Naive thymus-derived CD4-positive, alpha-beta T cell (primary cell): ENCODE measurements at regions not wholly inside any gene's neighbourhood (a gene's known extent, or its start where the extent isn't known, plus 50 kb on each side); places are given as distances from the start of the nearest gene placed in this dataset.

Source experiments
- ATAC-seq: fragments of 150-1000 bp; cut with Tn5 transposase; 2 replicates; pipeline ENCODE4 v1.10.0; 2021; ENCODE audit warnings: mild to moderate bottlenecking, moderate library complexity
- CTCF ChIA-PET: fragments of 350-600 bp; sonication (Branson Sonifier 250); formaldehyde crosslinking; loops from one replicate; lab custom pipeline; 2021; ENCODE audit warnings: antibody characterized with exemption; lab: Charles Lee
- POLR2A ChIA-PET: fragments of 350-600 bp; sonication (Branson Sonifier 250); formaldehyde crosslinking; loops from one replicate; lab custom pipeline; 2021; ENCODE audit warnings: antibody characterized with exemption, inconsistent platforms; lab: Charles Lee
- DNase-seq, 9 donors: peaks; one replicate each; pipeline versions ENCODE4 v3.0.0 to v3.0.0-alpha.2; 2020 to 2022; ENCODE audit warnings: mixed read lengths in 1 of 9
- H3K27ac ChIP-seq: one replicate; pipeline ENCODE4 v1.7.0; 2013; ENCODE audit warnings: mild to moderate bottlenecking, low read depth, low read length, moderate library complexity
- H3K27me3 ChIP-seq, 2 donors: one replicate each; pipeline ENCODE4 v1.7.0; 2013; ENCODE audit warnings: low read length in 2 of 2, mild to moderate bottlenecking in 2 of 2, moderate library complexity in 2 of 2; ENCODE audit not compliant: control insufficient read depth in 2 of 2, insufficient read depth in 2 of 2
- H3K36me3 ChIP-seq, 3 experiments: 1 replicate in 2 of 3; 2 replicates in 1 of 3; pipeline ENCODE4 v1.7.0; 2013; ENCODE audit warnings: low read length in 3 of 3, mild to moderate bottlenecking in 3 of 3, moderate library complexity in 1 of 3; ENCODE audit not compliant: insufficient read depth in 3 of 3, control insufficient read depth in 2 of 3
- H3K4me1 ChIP-seq, 2 donors: one replicate each; pipeline ENCODE4 v1.7.0; 2013; ENCODE audit warnings: low read length in 2 of 2, mild to moderate bottlenecking in 2 of 2, moderate library complexity in 1 of 2; ENCODE audit not compliant: control insufficient read depth in 2 of 2, insufficient read depth in 2 of 2
- H3K4me3 ChIP-seq: 2 replicates; pipeline ENCODE4 v1.7.0; 2013; ENCODE audit warnings: mild to moderate bottlenecking, low read length
- H3K9me3 ChIP-seq, 3 experiments: 1 replicate in 2 of 3; 2 replicates in 1 of 3; pipeline ENCODE4 v1.7.0; 2013; ENCODE audit warnings: low read length in 3 of 3; ENCODE audit not compliant: control insufficient read depth in 2 of 3
- H3K27ac Mint-ChIP-seq, 9 donors: one replicate each; pipeline ENCODE4 v1.8.0; 2020 to 2022; ENCODE audit warnings: mixed read lengths in 9 of 9, mild to moderate bottlenecking in 8 of 9, moderate library complexity in 5 of 9, inconsistent platforms in 2 of 9
- H3K27me3 Mint-ChIP-seq, 5 donors: one replicate each; pipeline ENCODE4 v1.8.0; 2021 to 2022; ENCODE audit warnings: mixed read lengths in 5 of 5, mild to moderate bottlenecking in 1 of 5
- H3K36me3 Mint-ChIP-seq, 5 donors: one replicate each; pipeline ENCODE4 v1.8.0; 2020 to 2022; ENCODE audit warnings: mixed read lengths in 5 of 5, mild to moderate bottlenecking in 3 of 5, inconsistent platforms in 1 of 5
- H3K4me1 Mint-ChIP-seq, 7 donors: one replicate each; pipeline ENCODE4 v1.8.0; 2020 to 2022; ENCODE audit warnings: mixed read lengths in 7 of 7, mild to moderate bottlenecking in 3 of 7, inconsistent platforms in 1 of 7
- H3K4me3 Mint-ChIP-seq, 10 donors: one replicate each; pipeline ENCODE4 v1.8.0; 2020 to 2022; ENCODE audit warnings: mild to moderate bottlenecking in 10 of 10, mixed read lengths in 10 of 10, moderate library complexity in 6 of 10, inconsistent platforms in 2 of 10
- H3K9me3 Mint-ChIP-seq, 11 donors: one replicate each; pipeline ENCODE4 v1.8.0; 2020 to 2022; ENCODE audit warnings: mixed read lengths in 11 of 11, mild to moderate bottlenecking in 4 of 11, inconsistent platforms in 1 of 11, moderate library complexity in 1 of 11
- intact Hi-C, 2 donors: fragments of 100-400 bp; cut with micrococcal nuclease; formaldehyde crosslinking; loops; one replicate each; pipeline ENCODE4 v1.15.1; 2023

DNA sequence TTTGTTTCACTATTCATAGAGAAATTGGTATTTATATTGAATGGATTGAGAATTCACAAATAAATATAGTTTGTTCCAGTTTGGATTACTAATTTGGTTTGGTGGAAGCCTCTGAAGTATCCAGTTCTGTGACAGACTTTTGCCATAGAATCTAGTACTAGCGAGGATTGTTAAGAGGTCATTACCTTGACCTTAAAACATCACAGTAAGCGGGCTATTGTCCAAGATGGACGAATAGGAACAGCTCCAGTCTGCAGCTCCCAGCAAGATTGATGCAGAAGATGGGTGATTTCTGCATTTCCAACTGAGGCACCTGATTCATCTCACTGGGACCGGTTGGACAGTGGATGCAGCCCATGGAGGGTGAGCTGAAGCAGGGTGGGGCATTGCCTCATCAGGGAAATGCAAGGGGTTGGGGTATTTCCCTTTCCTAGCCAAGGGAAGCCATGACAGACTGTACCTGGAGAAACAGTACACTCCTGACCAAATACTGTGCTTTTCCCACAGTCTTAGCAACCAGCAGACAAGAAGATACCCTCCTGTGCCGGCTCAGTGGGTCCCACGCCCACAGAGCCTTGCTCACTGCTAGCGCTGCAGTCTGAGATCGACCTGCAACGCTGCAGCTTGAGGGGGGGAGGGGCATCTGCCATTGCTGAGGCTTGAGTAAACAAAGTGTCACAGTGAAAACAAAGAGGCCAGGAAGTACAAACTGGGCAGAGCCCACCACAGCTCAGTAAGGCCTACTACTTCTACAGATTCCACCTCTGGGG, 66.4 kb upstream of the NEDD9 start:
- intact Hi-C loops: no loop called here
- Histone ChIP-seq H3K9me3 (no peaks in the 10 kb centered on the region), H3K27ac (no peak overlapping the region), H3K4me3 (no peak overlapping the region), H3K4me1 (peaks cover 0 to 3% of the 10 kb centered on the region in 2 donors), H3K27me3 (no peaks in the 10 kb centered on the region), H3K36me3 (peaks cover 0 to 17% (median 0%) of the 10 kb centered on the region in 3 experiments)
- H3K4me3 Mint-ChIP-seq: no peak overlapping the region
- H3K27ac Mint-ChIP-seq: peak overlapping the region in 2 of 9 donors; percentile 7 to 64
- CTCF ChIA-PET: no interaction called here
- H3K27me3 Mint-ChIP-seq: no peaks in the 10 kb centered on the region
- ATAC-seq (no peak), DNase-seq (no peak)
- H3K9me3 Mint-ChIP-seq: peaks cover 3 to 31% (median 17%) of the 10 kb centered on the region in 11 donors
- peaks cover 43 to 97% (median 83%) of the 10 kb centered on the region in 5 donors for H3K36me3 Mint-ChIP-seq
- peaks cover 16 to 43% (median 23%) of the 10 kb centered on the region in 7 donors for H3K4me1 Mint-ChIP-seq
- POLR2A ChIA-PET: no interaction called here

DNA sequence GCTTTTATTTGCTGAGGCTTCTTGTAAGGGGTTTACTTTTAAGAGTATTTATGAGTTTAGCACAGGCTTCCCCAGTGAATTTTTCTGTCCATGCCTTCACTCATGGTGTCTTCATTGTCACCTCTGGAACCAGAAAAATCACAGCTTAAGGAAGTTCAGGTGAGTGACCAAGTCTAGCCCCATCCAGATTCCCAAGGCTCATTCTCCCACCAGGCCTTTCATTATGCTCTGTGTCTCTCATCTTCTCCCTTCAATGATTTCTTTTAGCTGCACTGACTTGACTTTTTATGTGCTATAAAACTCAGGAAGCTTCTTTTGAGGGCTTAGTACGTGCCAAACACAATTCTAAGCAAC, 64.9 kb upstream of the NEDD9 start:
- H3K4me3 ChIP-seq: no peak overlapping the region
- H3K36me3 ChIP-seq: peaks cover 0 to 17% (median 0%) of the 10 kb centered on the region in 3 experiments
- no peak overlapping the region for H3K27ac ChIP-seq
- no peaks in the 10 kb centered on the region for H3K9me3 ChIP-seq
- ChIA-PET CTCF (no interaction called here), POLR2A (no interaction called here)
- H3K4me1 ChIP-seq: peaks cover 0 to 4% of the 10 kb centered on the region in 2 donors
- Mint-ChIP-seq H3K4me1 (peaks cover 16 to 33% (median 26%) of the 10 kb centered on the region in 7 donors), H3K27ac (no peak overlapping the region), H3K9me3 (peaks cover 3 to 25% (median 10%) of the 10 kb centered on the region in 11 donors), H3K4me3 (no peak overlapping the region), H3K27me3 (no peaks in the 10 kb centered on the region), H3K36me3 (peaks cover 32 to 96% (median 80%) of the 10 kb centered on the region in 5 donors)
- H3K27me3 ChIP-seq: no peaks in the 10 kb centered on the region
- intact Hi-C loops: no loop called here
- ATAC-seq (no peak), DNase-seq (no peak)

DNA sequence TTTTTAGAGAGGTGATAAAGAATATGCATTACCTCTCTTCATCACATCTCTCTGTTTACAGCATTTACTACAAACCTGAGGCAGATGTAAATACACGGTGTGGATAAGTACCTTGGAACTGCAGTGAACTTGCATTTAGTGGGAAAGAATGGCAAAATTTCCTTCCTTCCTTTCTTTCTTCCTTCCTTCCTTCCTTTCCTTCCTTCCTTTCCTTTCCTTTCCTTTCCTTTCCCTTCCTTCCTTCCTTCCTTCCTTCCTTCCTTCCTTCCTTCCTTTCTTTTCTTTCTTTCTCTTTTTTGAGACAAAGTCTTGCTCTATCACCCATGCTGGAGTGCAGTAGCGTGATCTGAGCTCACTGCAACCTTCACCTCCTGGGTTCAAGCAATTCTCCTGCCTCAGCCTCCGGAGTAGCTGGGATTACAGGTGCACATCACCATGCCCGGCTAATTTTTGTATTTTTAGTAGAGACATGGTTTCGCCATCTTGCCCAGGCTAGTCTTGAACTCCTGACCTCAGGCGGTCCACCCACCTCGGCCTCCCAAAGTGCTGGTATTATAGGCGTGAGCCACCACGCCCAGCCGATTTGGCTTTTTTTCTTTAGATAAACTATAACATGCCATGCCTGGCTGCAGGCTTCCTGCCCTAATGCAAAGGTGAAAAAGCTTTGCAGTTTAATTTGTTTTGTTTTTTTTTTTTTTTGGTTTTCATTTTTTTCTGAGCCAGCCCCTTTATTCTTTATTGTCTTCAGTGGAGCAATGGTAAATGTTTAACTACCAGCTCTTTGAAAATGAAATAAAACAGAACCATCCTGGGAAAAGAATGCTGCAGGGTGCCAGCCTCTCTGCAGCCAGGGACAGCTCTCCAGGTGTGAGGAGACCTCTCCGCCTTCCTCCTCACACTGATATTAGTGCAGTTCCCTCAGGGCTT, 64.2 kb upstream of the NEDD9 start:
- DNase-seq: no peak
- ATAC-seq: no peak
- H3K9me3 ChIP-seq: no peaks in the 10 kb centered on the region
- H3K36me3 Mint-ChIP-seq: peaks cover 30 to 96% (median 80%) of the 10 kb centered on the region in 5 donors
- H3K4me1 ChIP-seq: peaks cover 0 to 10% of the 10 kb centered on the region in 2 donors
- H3K27me3 ChIP-seq: no peaks in the 10 kb centered on the region
- ChIA-PET POLR2A (no interaction called here), CTCF (no interaction called here)
- no peak overlapping the region for H3K27ac Mint-ChIP-seq
- no peak overlapping the region for H3K4me3 Mint-ChIP-seq
- H3K4me1 Mint-ChIP-seq: peaks cover 13 to 30% (median 24%) of the 10 kb centered on the region in 7 donors
- H3K4me3 ChIP-seq: no peak overlapping the region
- H3K27me3 Mint-ChIP-seq: no peaks in the 10 kb centered on the region
- H3K36me3 ChIP-seq: peaks cover 0 to 17% (median 0%) of the 10 kb centered on the region in 3 experiments
- intact Hi-C loops: no loop called here
- H3K9me3 Mint-ChIP-seq: peaks cover 2 to 24% (median 10%) of the 10 kb centered on the region in 11 donors
- no peak overlapping the region for H3K27ac ChIP-seq

DNA sequence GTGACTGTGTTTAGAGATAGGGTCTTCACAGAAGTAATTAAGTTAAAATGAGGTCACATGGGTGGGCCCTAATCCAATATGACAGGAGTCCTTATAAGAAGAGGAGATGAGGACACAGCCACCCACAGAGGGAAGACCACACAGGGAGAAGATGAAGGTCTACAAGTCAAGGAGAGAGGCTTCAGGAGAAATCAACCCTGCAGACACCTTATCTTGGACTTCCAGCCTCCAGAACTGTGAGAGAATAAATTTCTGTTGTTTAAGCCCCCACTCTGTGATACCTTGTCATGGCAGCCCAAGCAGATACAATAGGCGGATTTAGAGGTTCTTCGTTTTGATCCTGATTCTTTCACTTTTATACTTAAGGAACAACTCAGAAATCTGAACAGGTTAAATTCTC, 63.5 kb upstream of the NEDD9 start:
- POLR2A ChIA-PET: no interaction called here

DNA sequence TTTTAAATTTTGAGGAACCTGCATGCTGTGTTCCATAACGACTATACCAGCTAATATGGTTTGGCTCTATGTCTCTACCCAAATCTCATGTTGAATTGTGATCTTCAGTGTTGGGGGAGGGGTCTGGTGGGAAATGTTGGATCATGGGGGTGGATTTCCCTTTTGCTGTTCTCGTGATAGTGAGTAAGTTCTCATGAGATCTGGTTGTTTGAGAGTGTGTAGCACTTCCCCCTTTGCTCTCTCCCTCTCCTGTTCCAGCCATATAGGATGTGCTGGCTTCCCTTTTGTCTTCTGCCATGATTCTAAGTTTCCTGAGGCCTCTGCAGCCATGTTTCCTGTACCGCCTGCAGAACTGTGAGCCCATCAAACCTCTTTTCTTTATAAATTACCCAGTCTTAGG, 61.8 kb upstream of the NEDD9 start:
- Mint-ChIP-seq H3K36me3 (peaks cover 25 to 92% (median 74%) of the 10 kb centered on the region in 5 donors), H3K4me3 (no peak overlapping the region), H3K4me1 (peaks cover 0 to 14% (median 10%) of the 10 kb centered on the region in 7 donors), H3K9me3 (peaks cover 0 to 10% (median 1%) of the 10 kb centered on the region in 11 donors), H3K27me3 (no peaks in the 10 kb centered on the region), H3K27ac (no peak overlapping the region)
- no peaks in the 10 kb centered on the region for H3K9me3 ChIP-seq
- H3K4me3 ChIP-seq: no peak overlapping the region
- DNase-seq (no peak), ATAC-seq (no peak)
- intact Hi-C loops: no loop called here
- CTCF ChIA-PET: no interaction called here
- POLR2A ChIA-PET: no interaction called here
- H3K27ac ChIP-seq: no peak overlapping the region
- H3K36me3 ChIP-seq: peaks cover 0 to 28% (median 0%) of the 10 kb centered on the region in 3 experiments
- peaks cover 0 to 9% of the 10 kb centered on the region in 2 donors for H3K4me1 ChIP-seq
- H3K27me3 ChIP-seq: no peaks in the 10 kb centered on the region

More for the DNA sequence above, 63.5 kb upstream of the NEDD9 start:
- ATAC-seq (no peak), DNase-seq (no peak)
- Mint-ChIP-seq H3K36me3 (peaks cover 26 to 94% (median 73%) of the 10 kb centered on the region in 5 donors), H3K4me3 (no peak overlapping the region), H3K9me3 (peaks cover 0 to 18% (median 4%) of the 10 kb centered on the region in 11 donors), H3K4me1 (peaks cover 9 to 27% (median 19%) of the 10 kb centered on the region in 7 donors), H3K27ac (no peak overlapping the region), H3K27me3 (no peaks in the 10 kb centered on the region)
- CTCF ChIA-PET: no interaction called here
- intact Hi-C loops: no loop called here
- Histone ChIP-seq H3K9me3 (no peaks in the 10 kb centered on the region), H3K36me3 (peaks cover 0 to 17% (median 0%) of the 10 kb centered on the region in 3 experiments), H3K4me1 (peaks cover 0 to 11% of the 10 kb centered on the region in 2 donors), H3K27ac (no peak overlapping the region), H3K4me3 (no peak overlapping the region), H3K27me3 (no peaks in the 10 kb centered on the region)

DNA sequence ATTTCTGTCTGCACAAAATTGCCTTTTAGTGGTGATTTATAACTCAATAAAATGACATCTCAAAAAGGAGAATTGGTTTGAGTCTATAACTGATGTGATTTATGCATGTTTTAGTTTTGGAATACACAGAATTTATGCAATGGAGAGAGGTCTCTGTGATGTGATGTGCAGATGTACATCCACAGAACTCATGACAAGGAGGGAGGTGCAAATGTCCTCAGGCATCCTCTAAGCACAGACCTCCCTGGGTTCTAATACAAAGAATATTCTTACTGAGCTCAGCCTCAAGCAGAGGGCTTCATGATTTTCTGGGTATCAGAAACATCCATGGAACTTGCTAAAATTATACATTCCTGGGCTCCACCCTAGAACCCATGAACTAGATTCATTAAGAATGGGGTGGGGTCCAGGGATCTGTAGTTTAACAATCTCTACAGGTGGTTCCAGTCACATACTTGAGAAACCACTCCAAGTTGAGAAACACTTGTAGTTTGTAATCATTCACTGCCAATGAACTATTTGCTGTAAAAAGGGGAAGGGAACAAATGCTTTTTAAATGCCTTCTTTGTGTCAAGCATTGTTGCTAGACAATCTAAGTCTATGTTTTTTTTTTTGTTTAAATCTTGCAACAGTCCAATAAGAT, 60.2 kb upstream of the NEDD9 start:
- H3K27ac ChIP-seq: no peak overlapping the region
- H3K27ac Mint-ChIP-seq: no peak overlapping the region
- H3K9me3 ChIP-seq: no peaks in the 10 kb centered on the region
- H3K27me3 ChIP-seq: no peaks in the 10 kb centered on the region
- H3K27me3 Mint-ChIP-seq: no peaks in the 10 kb centered on the region
- DNase-seq (no peak), ATAC-seq (no peak)
- H3K36me3 ChIP-seq: peaks cover 0 to 31% (median 0%) of the 10 kb centered on the region in 3 experiments
- H3K36me3 Mint-ChIP-seq: peaks cover 31 to 91% (median 78%) of the 10 kb centered on the region in 5 donors
- peaks cover 0 to 19% (median 2%) of the 10 kb centered on the region in 11 donors for H3K9me3 Mint-ChIP-seq
- H3K4me3 ChIP-seq: no peak overlapping the region
- peaks cover 0 to 14% (median 10%) of the 10 kb centered on the region in 7 donors for H3K4me1 Mint-ChIP-seq
- intact Hi-C loops: no loop called here
- ChIA-PET POLR2A (interaction anchor here (0.8 kb wide), 1 partner anchor 9 kb away, joined by 3 read pairs; no protein-coding TSS in a partner anchor), CTCF (no interaction called here)
- no peak overlapping the region for H3K4me3 Mint-ChIP-seq
- peaks cover 0 to 8% of the 10 kb centered on the region in 2 donors for H3K4me1 ChIP-seq
